ENCODE measurements at regions not wholly inside any gene's neighbourhood (a gene's known extent, or its start where the extent isn't known, plus 50 kb on each side); places are given as distances from the start of the nearest gene placed in this dataset.

GRCh38 chr4:45954276-45954675 is 169.6 kb downstream of the GABRG1 start:
- TF ChIP-seq POLR2A (IDR thresholded peaks at IDR 0.05) (no peak), CTCF (IDR thresholded peaks at IDR 0.05) (no peak)
